HCT116 (cell line): ENCODE measurements at regions not wholly inside any gene's neighbourhood (a gene's known extent, or its start where the extent isn't known, plus 50 kb on each side); places are given as distances from the start of the nearest gene placed in this dataset.

Source experiments
- ATAC-seq: fragments of 200-7000 bp; cut with Tn5 transposase; 2 replicates; pipeline ENCODE4 v1.9.1; 2020; ENCODE audit warnings: mild to moderate bottlenecking, moderate library complexity
- BruUV-seq: library from RNA; stranded (reverse); fragments of 400-500 nt; replicated peaks from 2 replicates; lab custom pipeline; 2021; lab: Mats Ljungman, UMichigan
- CTCF ChIA-PET: fragments of 300-600 bp; sonication (Branson Sonifier 250); formaldehyde crosslinking; loops from one replicate; lab custom pipeline; 2021; ENCODE audit warnings: antibody characterized with exemption; lab: Charles Lee
- POLR2A ChIA-PET: fragments of 300-600, 350-600 bp; sonication (Branson Sonifier 250); formaldehyde crosslinking; loops from one replicate; lab custom pipeline; 2021; ENCODE audit warnings: antibody characterized with exemption; lab: Charles Lee
- RAD21 ChIA-PET, 2 experiments: fragments of 300-600 bp; sonication (Branson Sonifier 250); formaldehyde crosslinking; loops; one replicate each; lab custom pipeline; 2023; ENCODE audit warnings: low total read pairs in 2 of 2; ENCODE audit not compliant: uncharacterized antibody in 2 of 2, unreplicated experiment in 2 of 2, low non-redundant PET in 1 of 2; lab: Charles Lee
- DNase-seq: peaks from one replicate; pipeline ENCODE4 v3.0.0-alpha.2; 2010; ENCODE audit warnings: low read depth, low spot score
- H2AFZ ChIP-seq: fragments of 200-600 bp; shearing (Covaris generic), sonication (generic); 2 replicates; pipeline ENCODE4 v1.6.1; 2017; ENCODE audit warnings: low read depth, mixed run types, mixed read lengths, antibody characterized with exemption, low read length; ENCODE audit not compliant: poor library complexity, severe bottlenecking
- H3K27ac ChIP-seq: 2 replicates; pipeline ENCODE4 v1.5.1; 2012; ENCODE audit warnings: low read depth, low read length
- H3K27me3 ChIP-seq: fragments of 200-600 bp; sonication (generic); 2 replicates; pipeline ENCODE4 v1.6.1; 2016; ENCODE audit warnings: mixed run types, low read length, mixed read lengths; ENCODE audit not compliant: insufficient read depth
- H3K36me3 ChIP-seq, 2 experiments: fragments of 200-500 bp in 1 of 2; fragments of 200-600 bp in 1 of 2; sonication (Bioruptor generic) in 1 of 2; sonication (generic) in 1 of 2; 2 replicates each; pipeline versions ENCODE4 v1.5.1 to v1.6.1; 2014 to 2016; ENCODE audit warnings: low read length in 2 of 2, inconsistent platforms in 1 of 2, mixed read lengths in 1 of 2, mixed run types in 1 of 2; ENCODE audit not compliant: insufficient read depth in 2 of 2, control insufficient read depth in 1 of 2
- H3K4me1 ChIP-seq, 2 experiments: fragments of 200-600 bp in 1 of 2; sonication (generic) in 1 of 2; 2 replicates each; pipeline versions ENCODE4 v1.5.1 to v1.6.1; 2012 to 2017; ENCODE audit warnings: low read length in 2 of 2, inconsistent platforms in 1 of 2, mild to moderate bottlenecking in 1 of 2, mixed read lengths in 1 of 2, mixed run types in 1 of 2, moderate library complexity in 1 of 2; ENCODE audit not compliant: insufficient read depth in 2 of 2, control insufficient read depth in 1 of 2
- H3K4me2 ChIP-seq: fragments of 200-600 bp; sonication (generic); 2 replicates; pipeline ENCODE4 v1.6.1; 2017; ENCODE audit warnings: mixed run types, low read length, mixed read lengths
- H3K4me3 ChIP-seq, 2 experiments: fragments of 200-600 bp in 1 of 2; sonication (generic) in 1 of 2; replicated peaks in 1 of 2; 2 replicates each; pipeline ENCODE4 v1.5.1; 2011 to 2016; ENCODE audit warnings: low read length in 2 of 2, control low read depth in 1 of 2, low read depth in 1 of 2, mild to moderate bottlenecking in 1 of 2, mixed read lengths in 1 of 2, mixed run types in 1 of 2
- H3K79me2 ChIP-seq: fragments of 200-600 bp; sonication (generic); 2 replicates; pipeline ENCODE4 v1.6.1; 2017; ENCODE audit warnings: mild to moderate bottlenecking, mixed run types, low read length, moderate library complexity, mixed read lengths; ENCODE audit not compliant: insufficient read depth
- H3K9ac ChIP-seq: fragments of 200-600 bp; sonication (generic); 2 replicates; pipeline ENCODE4 v1.6.1; 2016; ENCODE audit warnings: low read length, mixed read lengths
- H3K9me2 ChIP-seq: fragments of 200-600 bp; sonication (generic), shearing (Covaris generic); 2 replicates; pipeline ENCODE4 v1.6.1; 2017; ENCODE audit warnings: mixed run types, mild to moderate bottlenecking, moderate library complexity; ENCODE audit not compliant: insufficient read depth
- H3K9me3 ChIP-seq, 2 experiments: fragments of 200-500 bp in 1 of 2; fragments of 200-600 bp in 1 of 2; sonication (Bioruptor generic) in 1 of 2; sonication (generic) in 1 of 2; 2 replicates each; pipeline ENCODE4 v1.6.1; 2014 to 2017; ENCODE audit warnings: low read length in 2 of 2, mixed read lengths in 2 of 2, inconsistent platforms in 1 of 2, low read depth in 1 of 2, mild to moderate bottlenecking in 1 of 2, mixed run types in 1 of 2, moderate library complexity in 1 of 2; ENCODE audit not compliant: control insufficient read depth in 1 of 2, insufficient read depth in 1 of 2
- H4K20me1 ChIP-seq: fragments of 200-600 bp; sonication (generic), shearing (Covaris generic); 2 replicates; pipeline ENCODE4 v1.6.1; 2017; ENCODE audit warnings: mixed run types, mild to moderate bottlenecking, moderate library complexity; ENCODE audit not compliant: insufficient read depth
- CEBPB ChIP-seq: IDR thresholded peaks from 2 replicates; pipeline ENCODE4 v1.6.1; 2012; ENCODE audit warnings: low read depth
- EGR1 ChIP-seq: IDR thresholded peaks from 2 replicates; pipeline ENCODE4 v1.6.1; 2012; ENCODE audit warnings: low read depth
- ELF1 ChIP-seq: IDR thresholded peaks from 2 replicates; pipeline ENCODE4 v1.6.1; 2012; ENCODE audit warnings: low read depth, borderline replicate concordance
- EZH2 ChIP-seq: fragments of 200-600 bp; sonication (generic); IDR thresholded peaks from 2 replicates; pipeline ENCODE4 v1.6.1; 2017; ENCODE audit warnings: antibody characterized with exemption, mixed run types
- EZH2phosphoT487 ChIP-seq: fragments of 200-600 bp; IDR thresholded peaks from 2 replicates; pipeline ENCODE4 v1.6.1; 2018; ENCODE audit warnings: antibody characterized with exemption, borderline replicate concordance
- FOSL1 ChIP-seq: IDR thresholded peaks from 2 replicates; pipeline ENCODE4 v1.6.1; 2012; ENCODE audit warnings: low read depth
- POLR2A ChIP-seq: IDR thresholded peaks from 2 replicates; pipeline ENCODE4 v1.7.0; 2011; ENCODE audit warnings: borderline replicate concordance; ENCODE audit not compliant: insufficient read depth, insufficient read length; ENCODE audit errors: extremely low read depth
- POLR2AphosphoS5 ChIP-seq: IDR thresholded peaks from 2 replicates; pipeline ENCODE4 v1.6.1; 2011; ENCODE audit warnings: mild to moderate bottlenecking, low read depth, low read length, moderate library complexity
- RAD21 ChIP-seq: IDR thresholded peaks from 2 replicates; pipeline ENCODE4 v1.6.1; 2012; ENCODE audit warnings: low read depth, mild to moderate bottlenecking
- SIN3A ChIP-seq: IDR thresholded peaks from 2 replicates; pipeline ENCODE4 v1.6.1; 2012; ENCODE audit warnings: low read depth
- SP1 ChIP-seq: IDR thresholded peaks from 2 replicates; pipeline ENCODE4 v1.6.1; 2012; ENCODE audit warnings: low read depth
- SRF ChIP-seq: IDR thresholded peaks from 2 replicates; pipeline ENCODE4 v1.6.1; 2012; ENCODE audit warnings: low read depth
- TCF7L2 ChIP-seq: IDR thresholded peaks from 2 replicates; pipeline ENCODE4 v1.7.0; 2011; ENCODE audit warnings: borderline replicate concordance, inconsistent platforms; ENCODE audit not compliant: insufficient read depth, insufficient read length; ENCODE audit errors: extremely low read depth
- ZFX ChIP-seq: fragments of 450-650 bp; IDR thresholded peaks from 2 replicates; pipeline ENCODE4 v1.6.1; 2017
- intact Hi-C: fragments of 100-400 bp; cut with micrococcal nuclease; formaldehyde crosslinking; loops from 2 replicates; pipeline ENCODE4 v1.10.0; 2022
- TF ChIP-seq, protein P1 (sequence below): IDR thresholded peaks from 2 replicates; pipeline ENCODE4 v1.6.1; 2012
- TF ChIP-seq, protein P2 (sequence below): IDR thresholded peaks from 2 replicates; pipeline ENCODE4 v1.6.1; 2012
- TF ChIP-seq, protein P3 (sequence below): IDR thresholded peaks from 2 replicates; pipeline ENCODE4 v1.6.1; 2012; ENCODE audit warnings: low read depth
- TF ChIP-seq, protein P4 (sequence below): IDR thresholded peaks from 2 replicates; pipeline ENCODE4 v1.6.1; 2011; ENCODE audit warnings: mild to moderate bottlenecking, low read length, moderate library complexity; ENCODE audit not compliant: insufficient replicate concordance; ENCODE audit errors: extremely low read depth

DNA sequence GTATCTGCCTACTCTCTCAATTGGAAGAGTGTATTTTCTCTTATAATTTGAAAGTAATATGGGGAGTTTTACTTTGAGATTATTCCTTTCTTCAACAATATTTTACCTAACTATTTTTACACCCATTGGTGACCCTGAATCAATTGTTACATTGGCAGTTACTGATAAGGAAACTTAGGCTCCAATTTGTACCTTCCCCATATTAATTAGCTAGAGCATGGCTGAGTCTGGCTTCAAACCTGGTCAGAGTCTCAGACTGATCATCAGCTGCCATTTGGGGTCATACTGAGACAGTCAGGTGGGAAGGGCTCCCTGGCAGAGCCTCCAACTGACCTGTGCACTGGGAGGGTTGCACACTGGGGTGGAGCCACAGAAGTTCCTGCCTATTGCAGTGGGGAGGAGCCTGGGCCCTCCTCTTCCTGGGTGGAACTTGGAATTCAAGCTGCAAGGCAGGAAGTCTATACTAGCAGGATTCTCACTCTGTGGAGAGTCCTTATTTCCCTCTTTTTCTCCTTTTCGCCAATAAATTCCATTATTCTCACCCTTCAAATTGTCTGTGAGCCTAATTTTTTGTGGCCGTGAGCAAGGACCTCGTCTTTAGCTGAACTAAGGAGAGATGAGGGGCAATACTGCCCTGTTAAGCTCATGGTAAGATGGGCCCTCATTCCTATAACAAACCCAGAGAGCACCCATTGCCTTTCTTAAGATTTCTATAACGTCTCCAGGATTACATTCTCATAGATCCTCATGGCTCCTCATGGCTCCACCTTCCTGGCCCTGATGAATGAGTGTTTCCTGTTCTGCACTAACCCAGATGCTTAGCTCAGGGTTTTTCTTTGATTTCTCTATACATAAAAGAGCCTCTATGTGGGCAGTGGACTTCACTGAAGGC lies 285.1 kb downstream of the ADGB start (continued):
- no peak for TF ChIP-seq RAD21

DNA sequence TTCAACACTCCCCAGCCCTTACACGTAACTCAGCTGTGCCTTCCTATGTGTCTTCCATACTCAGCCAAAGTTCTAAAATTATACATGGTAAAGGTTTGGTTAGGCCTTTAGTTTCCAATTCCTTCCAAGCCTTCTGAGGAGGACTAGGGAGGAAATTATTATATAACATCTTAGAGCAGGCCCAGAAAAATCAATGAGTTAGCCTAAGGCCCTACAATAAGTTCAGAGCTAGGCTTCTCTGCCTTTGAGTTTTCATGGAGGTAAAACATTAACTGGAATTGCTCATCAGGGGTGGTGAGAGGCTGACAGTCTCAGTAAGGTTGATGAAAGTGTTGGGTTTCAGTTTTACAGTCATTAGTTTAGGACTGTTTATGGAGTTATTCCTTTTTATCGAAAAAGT lies 286.0 kb downstream of the ADGB start:
- intact Hi-C loops = no loop called here
- Histone ChIP-seq H3K36me3 (no peaks in the 10 kb centered on the region), H3K27me3 (no peaks in the 10 kb centered on the region), H3K9me2 (no peaks in the 10 kb centered on the region), H3K4me1 (no peaks in the 10 kb centered on the region), H3K79me2 (no peaks in the 10 kb centered on the region), H3K4me3 (no peak overlapping the region), H3K9ac (no peak overlapping the region), H3K4me2 (no peak overlapping the region), H3K9me3 (no peaks in the 10 kb centered on the region), H2AFZ (no peak overlapping the region), H3K27ac (no peak overlapping the region), H4K20me1 (no peaks in the 10 kb centered on the region)
- no peak for ATAC-seq
- POLR2A ChIA-PET = no interaction called here
- CTCF ChIA-PET = no interaction called here
- no TSS peak for BruUV-seq
- no peak for DNase-seq
- RAD21 ChIA-PET = no interaction called here
- TF ChIP-seq, protein P1, sequence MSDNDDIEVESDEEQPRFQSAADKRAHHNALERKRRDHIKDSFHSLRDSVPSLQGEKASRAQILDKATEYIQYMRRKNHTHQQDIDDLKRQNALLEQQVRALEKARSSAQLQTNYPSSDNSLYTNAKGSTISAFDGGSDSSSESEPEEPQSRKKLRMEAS = no peak
- TF ChIP-seq, protein P2, sequence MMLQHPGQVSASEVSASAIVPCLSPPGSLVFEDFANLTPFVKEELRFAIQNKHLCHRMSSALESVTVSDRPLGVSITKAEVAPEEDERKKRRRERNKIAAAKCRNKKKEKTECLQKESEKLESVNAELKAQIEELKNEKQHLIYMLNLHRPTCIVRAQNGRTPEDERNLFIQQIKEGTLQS = no peak
- TF ChIP-seq SP1 (no peak), EZH2 (no peak), EZH2phosphoT487 (no peak), POLR2A (no peak), POLR2AphosphoS5 (no peak), SRF (no peak), RAD21 (no peak), FOSL1 (no peak), TCF7L2 (no peak), CEBPB (no peak), EGR1 (no peak), SIN3A (no peak), ELF1 (no peak), ZFX (no peak)
- TF ChIP-seq, protein P3, sequence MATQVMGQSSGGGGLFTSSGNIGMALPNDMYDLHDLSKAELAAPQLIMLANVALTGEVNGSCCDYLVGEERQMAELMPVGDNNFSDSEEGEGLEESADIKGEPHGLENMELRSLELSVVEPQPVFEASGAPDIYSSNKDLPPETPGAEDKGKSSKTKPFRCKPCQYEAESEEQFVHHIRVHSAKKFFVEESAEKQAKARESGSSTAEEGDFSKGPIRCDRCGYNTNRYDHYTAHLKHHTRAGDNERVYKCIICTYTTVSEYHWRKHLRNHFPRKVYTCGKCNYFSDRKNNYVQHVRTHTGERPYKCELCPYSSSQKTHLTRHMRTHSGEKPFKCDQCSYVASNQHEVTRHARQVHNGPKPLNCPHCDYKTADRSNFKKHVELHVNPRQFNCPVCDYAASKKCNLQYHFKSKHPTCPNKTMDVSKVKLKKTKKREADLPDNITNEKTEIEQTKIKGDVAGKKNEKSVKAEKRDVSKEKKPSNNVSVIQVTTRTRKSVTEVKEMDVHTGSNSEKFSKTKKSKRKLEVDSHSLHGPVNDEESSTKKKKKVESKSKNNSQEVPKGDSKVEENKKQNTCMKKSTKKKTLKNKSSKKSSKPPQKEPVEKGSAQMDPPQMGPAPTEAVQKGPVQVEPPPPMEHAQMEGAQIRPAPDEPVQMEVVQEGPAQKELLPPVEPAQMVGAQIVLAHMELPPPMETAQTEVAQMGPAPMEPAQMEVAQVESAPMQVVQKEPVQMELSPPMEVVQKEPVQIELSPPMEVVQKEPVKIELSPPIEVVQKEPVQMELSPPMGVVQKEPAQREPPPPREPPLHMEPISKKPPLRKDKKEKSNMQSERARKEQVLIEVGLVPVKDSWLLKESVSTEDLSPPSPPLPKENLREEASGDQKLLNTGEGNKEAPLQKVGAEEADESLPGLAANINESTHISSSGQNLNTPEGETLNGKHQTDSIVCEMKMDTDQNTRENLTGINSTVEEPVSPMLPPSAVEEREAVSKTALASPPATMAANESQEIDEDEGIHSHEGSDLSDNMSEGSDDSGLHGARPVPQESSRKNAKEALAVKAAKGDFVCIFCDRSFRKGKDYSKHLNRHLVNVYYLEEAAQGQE = no peak
- TF ChIP-seq, protein P4, sequence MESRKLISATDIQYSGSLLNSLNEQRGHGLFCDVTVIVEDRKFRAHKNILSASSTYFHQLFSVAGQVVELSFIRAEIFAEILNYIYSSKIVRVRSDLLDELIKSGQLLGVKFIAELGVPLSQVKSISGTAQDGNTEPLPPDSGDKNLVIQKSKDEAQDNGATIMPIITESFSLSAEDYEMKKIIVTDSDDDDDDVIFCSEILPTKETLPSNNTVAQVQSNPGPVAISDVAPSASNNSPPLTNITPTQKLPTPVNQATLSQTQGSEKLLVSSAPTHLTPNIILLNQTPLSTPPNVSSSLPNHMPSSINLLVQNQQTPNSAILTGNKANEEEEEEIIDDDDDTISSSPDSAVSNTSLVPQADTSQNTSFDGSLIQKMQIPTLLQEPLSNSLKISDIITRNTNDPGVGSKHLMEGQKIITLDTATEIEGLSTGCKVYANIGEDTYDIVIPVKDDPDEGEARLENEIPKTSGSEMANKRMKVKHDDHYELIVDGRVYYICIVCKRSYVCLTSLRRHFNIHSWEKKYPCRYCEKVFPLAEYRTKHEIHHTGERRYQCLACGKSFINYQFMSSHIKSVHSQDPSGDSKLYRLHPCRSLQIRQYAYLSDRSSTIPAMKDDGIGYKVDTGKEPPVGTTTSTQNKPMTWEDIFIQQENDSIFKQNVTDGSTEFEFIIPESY = no peak
